HCT116 (cell line): ENCODE measurements at regions not wholly inside any gene's neighbourhood (a gene's known extent, or its start where the extent isn't known, plus 50 kb on each side); places are given as distances from the start of the nearest gene placed in this dataset.

Source experiments
- ATAC-seq: fragments of 200-7000 bp; cut with Tn5 transposase; 2 replicates; pipeline ENCODE4 v1.9.1; 2020; ENCODE audit warnings: mild to moderate bottlenecking, moderate library complexity
- BruUV-seq: library from RNA; stranded (reverse); fragments of 400-500 nt; replicated peaks from 2 replicates; lab custom pipeline; 2021; lab: Mats Ljungman, UMichigan
- CTCF ChIA-PET: fragments of 300-600 bp; sonication (Branson Sonifier 250); formaldehyde crosslinking; loops from one replicate; lab custom pipeline; 2021; ENCODE audit warnings: antibody characterized with exemption; lab: Charles Lee
- POLR2A ChIA-PET: fragments of 300-600, 350-600 bp; sonication (Branson Sonifier 250); formaldehyde crosslinking; loops from one replicate; lab custom pipeline; 2021; ENCODE audit warnings: antibody characterized with exemption; lab: Charles Lee
- RAD21 ChIA-PET, 2 experiments: fragments of 300-600 bp; sonication (Branson Sonifier 250); formaldehyde crosslinking; loops; one replicate each; lab custom pipeline; 2023; ENCODE audit warnings: low total read pairs in 2 of 2; ENCODE audit not compliant: uncharacterized antibody in 2 of 2, unreplicated experiment in 2 of 2, low non-redundant PET in 1 of 2; lab: Charles Lee
- DNase-seq: peaks from one replicate; pipeline ENCODE4 v3.0.0-alpha.2; 2010; ENCODE audit warnings: low read depth, low spot score
- H2AFZ ChIP-seq: fragments of 200-600 bp; shearing (Covaris generic), sonication (generic); 2 replicates; pipeline ENCODE4 v1.6.1; 2017; ENCODE audit warnings: low read depth, mixed run types, mixed read lengths, antibody characterized with exemption, low read length; ENCODE audit not compliant: poor library complexity, severe bottlenecking
- H3K27ac ChIP-seq: 2 replicates; pipeline ENCODE4 v1.5.1; 2012; ENCODE audit warnings: low read depth, low read length
- H3K27me3 ChIP-seq: fragments of 200-600 bp; sonication (generic); 2 replicates; pipeline ENCODE4 v1.6.1; 2016; ENCODE audit warnings: mixed run types, low read length, mixed read lengths; ENCODE audit not compliant: insufficient read depth
- H3K36me3 ChIP-seq, 2 experiments: fragments of 200-500 bp in 1 of 2; fragments of 200-600 bp in 1 of 2; sonication (Bioruptor generic) in 1 of 2; sonication (generic) in 1 of 2; 2 replicates each; pipeline versions ENCODE4 v1.5.1 to v1.6.1; 2014 to 2016; ENCODE audit warnings: low read length in 2 of 2, inconsistent platforms in 1 of 2, mixed read lengths in 1 of 2, mixed run types in 1 of 2; ENCODE audit not compliant: insufficient read depth in 2 of 2, control insufficient read depth in 1 of 2
- H3K4me1 ChIP-seq, 2 experiments: fragments of 200-600 bp in 1 of 2; sonication (generic) in 1 of 2; 2 replicates each; pipeline versions ENCODE4 v1.5.1 to v1.6.1; 2012 to 2017; ENCODE audit warnings: low read length in 2 of 2, inconsistent platforms in 1 of 2, mild to moderate bottlenecking in 1 of 2, mixed read lengths in 1 of 2, mixed run types in 1 of 2, moderate library complexity in 1 of 2; ENCODE audit not compliant: insufficient read depth in 2 of 2, control insufficient read depth in 1 of 2
- H3K4me2 ChIP-seq: fragments of 200-600 bp; sonication (generic); 2 replicates; pipeline ENCODE4 v1.6.1; 2017; ENCODE audit warnings: mixed run types, low read length, mixed read lengths
- H3K4me3 ChIP-seq, 2 experiments: fragments of 200-600 bp in 1 of 2; sonication (generic) in 1 of 2; replicated peaks in 1 of 2; 2 replicates each; pipeline ENCODE4 v1.5.1; 2011 to 2016; ENCODE audit warnings: low read length in 2 of 2, control low read depth in 1 of 2, low read depth in 1 of 2, mild to moderate bottlenecking in 1 of 2, mixed read lengths in 1 of 2, mixed run types in 1 of 2
- H3K79me2 ChIP-seq: fragments of 200-600 bp; sonication (generic); 2 replicates; pipeline ENCODE4 v1.6.1; 2017; ENCODE audit warnings: mild to moderate bottlenecking, mixed run types, low read length, moderate library complexity, mixed read lengths; ENCODE audit not compliant: insufficient read depth
- H3K9ac ChIP-seq: fragments of 200-600 bp; sonication (generic); 2 replicates; pipeline ENCODE4 v1.6.1; 2016; ENCODE audit warnings: low read length, mixed read lengths
- H3K9me2 ChIP-seq: fragments of 200-600 bp; sonication (generic), shearing (Covaris generic); 2 replicates; pipeline ENCODE4 v1.6.1; 2017; ENCODE audit warnings: mixed run types, mild to moderate bottlenecking, moderate library complexity; ENCODE audit not compliant: insufficient read depth
- H3K9me3 ChIP-seq, 2 experiments: fragments of 200-500 bp in 1 of 2; fragments of 200-600 bp in 1 of 2; sonication (Bioruptor generic) in 1 of 2; sonication (generic) in 1 of 2; 2 replicates each; pipeline ENCODE4 v1.6.1; 2014 to 2017; ENCODE audit warnings: low read length in 2 of 2, mixed read lengths in 2 of 2, inconsistent platforms in 1 of 2, low read depth in 1 of 2, mild to moderate bottlenecking in 1 of 2, mixed run types in 1 of 2, moderate library complexity in 1 of 2; ENCODE audit not compliant: control insufficient read depth in 1 of 2, insufficient read depth in 1 of 2
- H4K20me1 ChIP-seq: fragments of 200-600 bp; sonication (generic), shearing (Covaris generic); 2 replicates; pipeline ENCODE4 v1.6.1; 2017; ENCODE audit warnings: mixed run types, mild to moderate bottlenecking, moderate library complexity; ENCODE audit not compliant: insufficient read depth
- CBX3 ChIP-seq: IDR thresholded peaks from 2 replicates; pipeline ENCODE4 v1.6.1; 2012; ENCODE audit warnings: low read depth
- CEBPB ChIP-seq: IDR thresholded peaks from 2 replicates; pipeline ENCODE4 v1.6.1; 2012; ENCODE audit warnings: low read depth
- CTCF ChIP-seq, 3 experiments: fragments of 200-600 bp in 1 of 3; sonication (generic) in 1 of 3; IDR thresholded peaks in 2 of 3; conservative IDR thresholded peaks in 1 of 3; 2 replicates each; pipeline ENCODE4 v1.5.1; 2012 to 2017; ENCODE audit warnings: low read depth in 2 of 3, low read length in 2 of 3, antibody characterized with exemption in 1 of 3, borderline replicate concordance in 1 of 3, control low read depth in 1 of 3, mild to moderate bottlenecking in 1 of 3, mixed read lengths in 1 of 3, mixed run types in 1 of 3, moderate library complexity in 1 of 3; ENCODE audit not compliant: insufficient read depth in 1 of 3
- EGR1 ChIP-seq: IDR thresholded peaks from 2 replicates; pipeline ENCODE4 v1.6.1; 2012; ENCODE audit warnings: low read depth
- ELF1 ChIP-seq: IDR thresholded peaks from 2 replicates; pipeline ENCODE4 v1.6.1; 2012; ENCODE audit warnings: low read depth, borderline replicate concordance
- EZH2 ChIP-seq: fragments of 200-600 bp; sonication (generic); IDR thresholded peaks from 2 replicates; pipeline ENCODE4 v1.6.1; 2017; ENCODE audit warnings: antibody characterized with exemption, mixed run types
- FOSL1 ChIP-seq: IDR thresholded peaks from 2 replicates; pipeline ENCODE4 v1.6.1; 2012; ENCODE audit warnings: low read depth
- JUND ChIP-seq: IDR thresholded peaks from 2 replicates; pipeline ENCODE4 v1.6.1; 2012
- POLR2A ChIP-seq: IDR thresholded peaks from 2 replicates; pipeline ENCODE4 v1.7.0; 2011; ENCODE audit warnings: borderline replicate concordance; ENCODE audit not compliant: insufficient read depth, insufficient read length; ENCODE audit errors: extremely low read depth
- POLR2AphosphoS5 ChIP-seq: IDR thresholded peaks from 2 replicates; pipeline ENCODE4 v1.6.1; 2011; ENCODE audit warnings: mild to moderate bottlenecking, low read depth, low read length, moderate library complexity
- RAD21 ChIP-seq: IDR thresholded peaks from 2 replicates; pipeline ENCODE4 v1.6.1; 2012; ENCODE audit warnings: low read depth, mild to moderate bottlenecking
- REST ChIP-seq: IDR thresholded peaks from 2 replicates; pipeline ENCODE4 v1.6.1; 2012; ENCODE audit warnings: low read depth
- SIN3A ChIP-seq: IDR thresholded peaks from 2 replicates; pipeline ENCODE4 v1.6.1; 2012; ENCODE audit warnings: low read depth
- SP1 ChIP-seq: IDR thresholded peaks from 2 replicates; pipeline ENCODE4 v1.6.1; 2012; ENCODE audit warnings: low read depth
- TCF7L2 ChIP-seq: IDR thresholded peaks from 2 replicates; pipeline ENCODE4 v1.7.0; 2011; ENCODE audit warnings: borderline replicate concordance, inconsistent platforms; ENCODE audit not compliant: insufficient read depth, insufficient read length; ENCODE audit errors: extremely low read depth
- YY1 ChIP-seq: IDR thresholded peaks from 2 replicates; pipeline ENCODE4 v1.6.1; 2011; ENCODE audit warnings: low read length, low read depth, moderate library complexity, mild to moderate bottlenecking; ENCODE audit not compliant: insufficient replicate concordance; ENCODE audit errors: extremely low read depth
- ZBTB33 ChIP-seq: IDR thresholded peaks from 2 replicates; pipeline ENCODE4 v1.6.1; 2011; ENCODE audit warnings: mild to moderate bottlenecking, low read length, moderate library complexity; ENCODE audit not compliant: insufficient replicate concordance; ENCODE audit errors: extremely low read depth
- ZFX ChIP-seq: fragments of 450-650 bp; IDR thresholded peaks from 2 replicates; pipeline ENCODE4 v1.6.1; 2017
- ZNF274 ChIP-seq: fragments of 200-500 bp; sonication (Bioruptor generic); IDR thresholded peaks from 2 replicates; pipeline ENCODE4 v1.6.1; 2014; ENCODE audit warnings: mild to moderate bottlenecking, low read depth, low read length, inconsistent platforms
- intact Hi-C: fragments of 100-400 bp; cut with micrococcal nuclease; formaldehyde crosslinking; loops from 2 replicates; pipeline ENCODE4 v1.10.0; 2022
- TF ChIP-seq, protein P1 (sequence below): IDR thresholded peaks from 2 replicates; pipeline ENCODE4 v1.6.1; 2012

DNA sequence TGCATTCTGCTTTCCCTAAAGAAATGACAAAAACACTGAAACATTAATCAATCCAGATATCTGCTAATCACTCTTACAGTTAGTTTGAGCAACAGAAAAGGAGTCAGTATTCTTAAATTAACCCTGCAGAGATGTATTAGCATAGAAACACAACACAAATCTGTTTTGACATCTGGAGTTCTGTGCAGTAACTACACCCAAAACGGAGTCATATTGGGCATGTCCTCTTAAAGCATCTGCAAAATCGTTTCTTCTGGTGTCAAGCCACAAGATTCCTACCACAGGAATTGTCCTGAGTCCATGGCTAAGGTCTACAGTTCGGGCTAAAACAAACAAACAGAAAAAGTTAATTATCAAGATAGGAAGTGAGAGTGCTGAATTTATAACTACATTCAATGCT lies 332.1 kb upstream of the PKN2 start:
- H3K9ac ChIP-seq, result no peak overlapping the region
- no peaks in the 10 kb centered on the region for H3K27me3 ChIP-seq
- no peaks in the 10 kb centered on the region for H3K79me2 ChIP-seq
- H3K4me3 ChIP-seq, result no peak overlapping the region
- no peaks in the 10 kb centered on the region for H3K4me1 ChIP-seq
- intact Hi-C loops, result loop anchor here (10.0 kb wide), 1 partner anchor 63 kb away; no protein-coding TSS in a partner anchor
- H3K4me2 ChIP-seq, result no peak overlapping the region
- ChIA-PET POLR2A (no interaction called here), RAD21 (no interaction called here), CTCF (no interaction called here)
- no peaks in the 10 kb centered on the region for H3K9me3 ChIP-seq
- ATAC-seq (no peak), DNase-seq (no peak)
- H3K9me2 ChIP-seq, result no peaks in the 10 kb centered on the region
- no peak overlapping the region for H2AFZ ChIP-seq
- H3K27ac ChIP-seq, result no peak overlapping the region
- TF ChIP-seq CEBPB (no peak), POLR2A (no peak), ZNF274 (no peak), SP1 (no peak), CTCF (IDR thresholded peaks at IDR 0.05 in 2 of 3, conservative IDR thresholded peaks at IDR 0.05 in 1 of 3; ENCODE audit: borderline replicate concordance in 1 of 3, insufficient read depth in 1 of 3, low read depth in 2 of 3, low read length in 2 of 3) (no peak), TCF7L2 (no peak), EZH2 (no peak), JUND (no peak), EGR1 (no peak), REST (no peak), RAD21 (no peak), POLR2AphosphoS5 (no peak), YY1 (no peak), ELF1 (no peak), SIN3A (no peak), ZBTB33 (no peak), ZFX (no peak), FOSL1 (no peak), CBX3 (no peak)
- TF ChIP-seq, protein P1, sequence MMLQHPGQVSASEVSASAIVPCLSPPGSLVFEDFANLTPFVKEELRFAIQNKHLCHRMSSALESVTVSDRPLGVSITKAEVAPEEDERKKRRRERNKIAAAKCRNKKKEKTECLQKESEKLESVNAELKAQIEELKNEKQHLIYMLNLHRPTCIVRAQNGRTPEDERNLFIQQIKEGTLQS, result no peak
- no peaks in the 10 kb centered on the region for H4K20me1 ChIP-seq
- no peaks in the 10 kb centered on the region for H3K36me3 ChIP-seq
- BruUV-seq, result no TSS peak
